H1 (cell line): ENCODE measurements at regions not wholly inside any gene's neighbourhood (a gene's known extent, or its start where the extent isn't known, plus 50 kb on each side); places are given as distances from the start of the nearest gene placed in this dataset.

ENCODE experiments used
- CTCF ChIA-PET: fragments of 300-600 bp; sonication (Branson Sonifier 250); formaldehyde crosslinking; loops from one replicate; lab custom pipeline; 2021; ENCODE audit not compliant: partially characterized antibody; lab: Charles Lee
- POLR2A ChIA-PET: fragments of 300-600 bp; sonication (Branson Sonifier 250); formaldehyde crosslinking; loops from one replicate; lab custom pipeline; 2021; ENCODE audit warnings: inconsistent platforms; ENCODE audit not compliant: partially characterized antibody; lab: Charles Lee
- DNase-seq, 2 experiments: peaks; one replicate each; pipeline versions ENCODE4 v3.0.0 to v3.0.0-alpha.2; 2010 to 2022; ENCODE audit warnings: low spot score in 2 of 2, low read depth in 1 of 2, mixed read lengths in 1 of 2
- FAIRE-seq: peaks from 2 replicates; lab custom pipeline; 2011; peaks lifted over from hg19 to GRCh38; lab: Jason Lieb, UNC
- H2AFZ ChIP-seq: 2 replicates; pipeline ENCODE4 v1.8.1; 2012; ENCODE audit warnings: low read length, inconsistent platforms
- H2AK5ac ChIP-seq: 2 replicates; pipeline ENCODE4 v1.6.1; 2013; ENCODE audit warnings: low read depth, low read length
- H2BK120ac ChIP-seq: replicated peaks from 2 replicates; pipeline ENCODE3; 2013; ENCODE audit warnings: low read depth, low read length, inconsistent platforms
- H2BK12ac ChIP-seq: 2 replicates; pipeline ENCODE4 v1.6.1; 2013; ENCODE audit warnings: low read depth, low read length
- H2BK15ac ChIP-seq: 2 replicates; pipeline ENCODE4 v1.6.1; 2013; ENCODE audit warnings: low read length
- H2BK20ac ChIP-seq: 2 replicates; pipeline ENCODE4 v1.6.1; 2013; ENCODE audit warnings: low read length
- H2BK5ac ChIP-seq: 2 replicates; pipeline ENCODE4 v1.6.1; 2013; ENCODE audit warnings: low read depth, low read length
- H3K14ac ChIP-seq: 2 replicates; pipeline ENCODE4 v1.6.1; 2013; ENCODE audit warnings: inconsistent platforms; ENCODE audit not compliant: insufficient read length
- H3K18ac ChIP-seq: 2 replicates; pipeline ENCODE4 v1.6.1; 2013; ENCODE audit warnings: low read length; ENCODE audit errors: extremely low read depth
- H3K23ac ChIP-seq: 2 replicates; pipeline ENCODE4 v1.6.1; 2013; ENCODE audit warnings: inconsistent platforms; ENCODE audit not compliant: insufficient read length
- H3K23me2 ChIP-seq: 2 replicates; pipeline ENCODE4 v1.6.1; 2013; ENCODE audit warnings: low read depth, low read length
- H3K27ac ChIP-seq: 2 replicates; pipeline ENCODE4 v1.6.1; 2011; ENCODE audit warnings: low read depth, low read length, inconsistent platforms
- H3K27me3 ChIP-seq, 4 experiments: replicated peaks in 1 of 4; 1 replicate in 1 of 4; 2 replicates in 3 of 4; pipeline versions ENCODE4 v1.6.1 to v1.8.1; 2011 to 2013; ENCODE audit warnings: low read length in 3 of 4, mild to moderate bottlenecking in 3 of 4, inconsistent platforms in 2 of 4, mixed read lengths in 2 of 4, moderate library complexity in 1 of 4; ENCODE audit not compliant: control insufficient read depth in 3 of 4, insufficient read depth in 3 of 4; ENCODE audit errors: extremely low read depth in 1 of 4
- H3K36me3 ChIP-seq, 4 experiments: 2 replicates each; pipeline versions ENCODE4 v1.6.1 to v1.8.1; 2011 to 2013; ENCODE audit warnings: mild to moderate bottlenecking in 4 of 4, low read length in 3 of 4, moderate library complexity in 2 of 4, control low read depth in 1 of 4, inconsistent platforms in 1 of 4; ENCODE audit not compliant: insufficient read depth in 4 of 4, control insufficient read depth in 2 of 4
- H3K4ac ChIP-seq: replicated peaks from 2 replicates; pipeline ENCODE3; 2013; ENCODE audit warnings: low read length, low read depth, mixed read lengths, inconsistent platforms; ENCODE audit not compliant: insufficient read length
- H3K4me1 ChIP-seq, 4 experiments: replicated peaks in 1 of 4; 1 replicate in 1 of 4; 2 replicates in 3 of 4; pipeline versions ENCODE4 v1.6.1 to v1.8.1; 2011 to 2013; ENCODE audit warnings: low read length in 3 of 4, inconsistent platforms in 2 of 4, mixed read lengths in 1 of 4; ENCODE audit not compliant: insufficient read depth in 4 of 4, control insufficient read depth in 3 of 4
- H3K4me2 ChIP-seq, 2 experiments: 2 replicates each; pipeline versions ENCODE4 v1.6.1 to v1.8.1; 2011 to 2013; ENCODE audit warnings: low read depth in 2 of 2, low read length in 2 of 2, control low read depth in 1 of 2, inconsistent platforms in 1 of 2, mild to moderate bottlenecking in 1 of 2; ENCODE audit not compliant: insufficient read depth in 1 of 2
- H3K4me3 ChIP-seq, 4 experiments: fragments of 200-600, 300-600 bp in 1 of 4; sonication (generic), shearing (Covaris generic), sonication (Bioruptor Twin) in 1 of 4; 2 replicates each; pipeline versions ENCODE4 v1.5.1 to v1.8.1; 2011 to 2016; ENCODE audit warnings: low read length in 4 of 4, low read depth in 3 of 4, control low read depth in 2 of 4, inconsistent platforms in 2 of 4, mild to moderate bottlenecking in 2 of 4, mixed read lengths in 1 of 4, moderate library complexity in 1 of 4; ENCODE audit not compliant: insufficient read depth in 2 of 4; ENCODE audit errors: extremely low read depth in 1 of 4
- H3K56ac ChIP-seq: replicated peaks from 2 replicates; pipeline ENCODE3; 2013; ENCODE audit warnings: low read depth, mild to moderate bottlenecking, mixed read lengths, low read length, inconsistent platforms; ENCODE audit not compliant: insufficient read length
- H3K79me1 ChIP-seq: 2 replicates; pipeline ENCODE4 v1.6.1; 2013; ENCODE audit warnings: low read depth, low read length, control low read depth
- H3K79me2 ChIP-seq, 2 experiments: 2 replicates each; pipeline versions ENCODE4 v1.6.1 to v1.8.1; 2012 to 2013; ENCODE audit warnings: low read length in 2 of 2, mild to moderate bottlenecking in 2 of 2, inconsistent platforms in 1 of 2; ENCODE audit not compliant: insufficient read depth in 2 of 2, control insufficient read depth in 1 of 2
- H3K9ac ChIP-seq, 4 experiments: replicated peaks in 1 of 4; 1 replicate in 1 of 4; 2 replicates in 3 of 4; pipeline versions ENCODE4 v1.6.1 to v1.8.1; 2011 to 2013; ENCODE audit warnings: low read depth in 3 of 4, low read length in 3 of 4, control low read depth in 2 of 4, mild to moderate bottlenecking in 2 of 4, moderate library complexity in 2 of 4, inconsistent platforms in 1 of 4; ENCODE audit errors: extremely low read depth in 1 of 4
- H3K9me3 ChIP-seq, 2 experiments: 2 replicates each; pipeline versions ENCODE4 v1.6.1 to v1.8.1; 2012 to 2013; ENCODE audit warnings: mild to moderate bottlenecking in 2 of 2, moderate library complexity in 2 of 2, control low read depth in 1 of 2, inconsistent platforms in 1 of 2, low read depth in 1 of 2, low read length in 1 of 2, mixed read lengths in 1 of 2; ENCODE audit not compliant: insufficient read depth in 2 of 2
- H4K20me1 ChIP-seq, 2 experiments: replicated peaks in 1 of 2; 2 replicates each; pipeline versions ENCODE3 to v1.8.1; 2011 to 2013; ENCODE audit warnings: inconsistent platforms in 2 of 2, low read length in 2 of 2, mild to moderate bottlenecking in 1 of 2; ENCODE audit not compliant: insufficient read depth in 2 of 2, control insufficient read depth in 1 of 2
- H4K5ac ChIP-seq: 2 replicates; pipeline ENCODE4 v1.6.1; 2013; ENCODE audit warnings: low read length, low read depth, mixed read lengths, inconsistent platforms; ENCODE audit not compliant: insufficient read length
- H4K8ac ChIP-seq: 2 replicates; pipeline ENCODE4 v1.8.0; 2013; ENCODE audit warnings: mild to moderate bottlenecking, moderate library complexity, low read length, inconsistent platforms; ENCODE audit not compliant: insufficient read depth; ENCODE audit errors: extremely low read depth
- H4K91ac ChIP-seq: replicated peaks from 2 replicates; pipeline ENCODE3; 2013; ENCODE audit warnings: low read length, mixed read lengths, inconsistent platforms; ENCODE audit not compliant: insufficient read length
- CBX8 ChIP-seq: fragments of 300-800, 300-1000 bp; sonication (generic); IDR thresholded peaks from 2 replicates; pipeline ENCODE4 v1.7.1; 2016; ENCODE audit warnings: low read depth, low read length, borderline replicate concordance
- CREB1 ChIP-seq: IDR thresholded peaks from 2 replicates; pipeline ENCODE4 v1.6.1; 2012; ENCODE audit warnings: inconsistent platforms
- EP300 ChIP-seq, 2 experiments: IDR thresholded peaks; 1 replicate in 1 of 2; 2 replicates in 1 of 2; pipeline ENCODE4 v1.6.1; 2011 to 2012; ENCODE audit warnings: low read depth in 2 of 2, low read length in 2 of 2, mild to moderate bottlenecking in 2 of 2, borderline replicate concordance in 1 of 2, inconsistent platforms in 1 of 2, moderate library complexity in 1 of 2
- FOSL1 ChIP-seq: IDR thresholded peaks from 2 replicates; pipeline ENCODE4 v1.6.1; 2011; ENCODE audit warnings: mild to moderate bottlenecking, low read depth, low read length, moderate library complexity; ENCODE audit not compliant: insufficient read depth
- KDM1A ChIP-seq: fragments of 200-600, 300-600 bp; sonication (generic); IDR thresholded peaks from 2 replicates; pipeline ENCODE4 v1.7.1; 2016; ENCODE audit warnings: mild to moderate bottlenecking, low read length, borderline replicate concordance
- POLR2AphosphoS5 ChIP-seq: IDR thresholded peaks from 2 replicates; pipeline ENCODE4 v1.6.1; 2011; ENCODE audit warnings: low read depth, low read length
- RNF2 ChIP-seq: fragments of 200-900, 300-1000 bp; sonication (generic); IDR thresholded peaks from 2 replicates; pipeline ENCODE4 v1.7.1; 2016; ENCODE audit warnings: borderline replicate concordance, low read depth, mild to moderate bottlenecking, antibody characterized with exemption, low read length; ENCODE audit not compliant: poor library complexity, severe bottlenecking; ENCODE audit errors: missing control alignments
- SP2 ChIP-seq: IDR thresholded peaks from 2 replicates; pipeline ENCODE4 v1.6.1; 2012; ENCODE audit warnings: mild to moderate bottlenecking, low read length, inconsistent platforms
- SUZ12 ChIP-seq: fragments of 200-600 bp; sonication (generic); IDR thresholded peaks from 2 replicates; pipeline ENCODE4 v1.6.1; 2012; ENCODE audit warnings: mild to moderate bottlenecking, inconsistent platforms, low read length, moderate library complexity, mixed read lengths
- TF ChIP-seq, protein P1 (sequence below): IDR thresholded peaks from 2 replicates; pipeline ENCODE4 v1.6.1; 2011; ENCODE audit warnings: low read depth, mild to moderate bottlenecking, low read length; ENCODE audit not compliant: insufficient read depth

DNA sequence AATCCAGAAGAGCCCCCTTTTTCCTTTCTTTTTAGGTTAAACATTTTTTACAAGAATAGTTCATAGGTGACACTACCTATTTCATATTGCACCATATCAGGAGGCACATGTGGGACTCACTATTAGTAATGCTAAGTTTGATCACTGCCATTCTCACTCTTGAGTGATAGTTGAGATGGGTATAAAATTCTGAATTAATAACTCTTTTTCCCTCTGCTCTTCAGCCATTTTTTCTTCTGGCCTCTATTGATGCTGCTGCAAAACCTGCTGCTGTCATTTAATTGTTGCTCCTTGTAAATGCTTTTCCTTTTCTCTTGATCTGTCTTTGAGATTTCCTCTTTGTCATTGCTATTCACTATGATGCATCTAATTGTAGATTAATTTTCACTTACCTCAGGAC is 482.0 kb downstream of the MID1IP1 start:
- Histone ChIP-seq H3K4me3 (no peak overlapping the region), H3K9ac (no peak overlapping the region), H3K79me2 (no peaks in the 10 kb centered on the region), H3K4ac (no peak overlapping the region), H2BK12ac (no peak overlapping the region), H2AK5ac (no peak overlapping the region), H2BK20ac (no peak overlapping the region), H3K23ac (no peak overlapping the region), H4K91ac (no peak overlapping the region), H3K27me3 (no peaks in the 10 kb centered on the region), H2BK15ac (no peak overlapping the region), H3K79me1 (no peaks in the 10 kb centered on the region), H2BK5ac (no peak overlapping the region), H2BK120ac (no peak overlapping the region), H3K23me2 (no peaks in the 10 kb centered on the region), H4K20me1 (no peaks in the 10 kb centered on the region), H3K18ac (no peak overlapping the region), H3K9me3 (0 out of 4 replicates have a peak, but pooled peaks cover 0 to 6% of the 10 kb centered on the region in 2 experiments), H2AFZ (no peak overlapping the region), H3K36me3 (no peaks in the 10 kb centered on the region), H3K27ac (no peak overlapping the region), H3K4me1 (no peaks in the 10 kb centered on the region), H3K4me2 (no peak overlapping the region), H3K56ac (no peak overlapping the region), H4K8ac (no peak overlapping the region), H4K5ac (no peak overlapping the region), H3K14ac (no peak overlapping the region)
- FAIRE-seq (no peak), DNase-seq (no peak)
- TF ChIP-seq EP300 (IDR thresholded peaks at IDR 0.05; ENCODE audit: borderline replicate concordance in 1 of 2, low read depth in 2 of 2, low read length in 2 of 2): no peak
- no peak for TF ChIP-seq CBX8
- no peak for TF ChIP-seq SP2
- TF ChIP-seq FOSL1: no peak
- no peak for TF ChIP-seq CREB1
- TF ChIP-seq SUZ12: no peak
- no peak for TF ChIP-seq POLR2AphosphoS5
- no peak for TF ChIP-seq RNF2
- TF ChIP-seq KDM1A: no peak
- TF ChIP-seq, protein P1, sequence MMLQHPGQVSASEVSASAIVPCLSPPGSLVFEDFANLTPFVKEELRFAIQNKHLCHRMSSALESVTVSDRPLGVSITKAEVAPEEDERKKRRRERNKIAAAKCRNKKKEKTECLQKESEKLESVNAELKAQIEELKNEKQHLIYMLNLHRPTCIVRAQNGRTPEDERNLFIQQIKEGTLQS: no peak
- ChIA-PET POLR2A (no interaction called here), CTCF (no interaction called here)
